GM18870 (cell line): ENCODE measurements at regions not wholly inside any gene's neighbourhood (a gene's known extent, or its start where the extent isn't known, plus 50 kb on each side); places are given as distances from the start of the nearest gene placed in this dataset.
"Not testable (repeated sequence)": the region's sequence is repeated elsewhere in the genome, so short reads cannot be mapped to it uniquely, and the experiment has no call there.

ENCODE experiments used
- ATAC-seq: cut with Tn5 transposase; IDR thresholded peaks from one replicate; pipeline ENCODE4 v1.9.1; 2021; ENCODE audit warnings: moderate library complexity; ENCODE audit not compliant: unreplicated experiment

DNA sequence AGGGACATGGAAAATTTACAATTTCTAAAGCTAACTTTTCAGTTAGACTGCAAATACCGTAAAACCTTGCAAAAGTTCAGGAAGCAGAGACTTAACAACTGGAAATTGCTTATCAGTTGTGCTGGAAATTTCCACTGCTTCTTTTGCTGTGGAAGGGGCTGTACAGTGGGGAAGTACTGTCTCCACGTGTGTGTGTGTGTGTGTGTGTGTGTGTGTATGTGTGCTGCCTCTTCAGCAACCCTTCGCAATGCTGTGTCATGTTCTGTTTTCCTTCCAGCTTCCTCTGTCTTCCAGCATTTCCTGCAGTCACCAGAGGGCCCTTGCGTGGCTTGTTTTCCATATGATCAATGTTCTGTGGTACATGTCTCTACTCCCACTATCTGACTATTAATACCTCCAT lies 87.5 kb upstream of the RANBP3L start:
- ATAC-seq: no peak

DNA sequence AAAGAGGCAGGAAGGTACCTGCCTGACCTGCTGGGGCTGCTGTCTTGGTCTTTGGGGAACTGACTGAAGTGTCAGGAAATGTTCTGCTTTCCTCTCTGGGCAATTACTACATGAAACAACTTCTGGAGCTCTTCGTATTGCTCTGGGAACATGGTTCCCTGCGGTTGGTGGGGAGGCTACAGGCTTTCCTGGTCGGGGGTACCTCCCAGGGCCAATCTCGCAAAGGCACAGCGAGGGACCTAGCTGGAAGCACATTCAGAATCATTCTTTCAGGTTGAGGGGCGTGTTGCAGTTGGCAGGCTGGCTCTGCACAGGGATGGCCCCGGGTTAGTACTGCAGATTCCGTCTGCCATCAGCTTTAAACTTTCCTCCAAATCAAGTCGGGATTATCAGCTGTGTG lies 88.9 kb upstream of the RANBP3L start:
- no peak for ATAC-seq

DNA sequence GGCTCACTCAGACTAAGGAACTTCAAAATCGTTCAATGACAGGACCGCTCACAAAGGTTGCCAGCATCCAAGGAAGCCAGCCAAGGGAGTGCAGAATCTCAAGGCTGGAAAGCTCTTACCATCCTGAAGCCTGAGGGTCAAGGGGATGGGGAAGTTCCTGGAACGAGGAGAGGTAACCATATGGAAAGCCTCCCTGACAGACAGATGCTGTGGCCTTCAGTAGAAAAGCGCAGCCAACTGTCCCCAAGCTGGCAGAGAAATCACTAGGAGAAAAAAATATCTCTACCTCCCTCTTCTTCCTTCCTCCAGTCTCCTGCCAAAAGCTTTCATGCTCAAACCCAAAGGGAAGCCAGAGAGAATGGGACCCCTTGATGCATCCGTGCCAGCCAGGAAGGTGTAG lies 90.5 kb upstream of the RANBP3L start:
- ATAC-seq: no peak

DNA sequence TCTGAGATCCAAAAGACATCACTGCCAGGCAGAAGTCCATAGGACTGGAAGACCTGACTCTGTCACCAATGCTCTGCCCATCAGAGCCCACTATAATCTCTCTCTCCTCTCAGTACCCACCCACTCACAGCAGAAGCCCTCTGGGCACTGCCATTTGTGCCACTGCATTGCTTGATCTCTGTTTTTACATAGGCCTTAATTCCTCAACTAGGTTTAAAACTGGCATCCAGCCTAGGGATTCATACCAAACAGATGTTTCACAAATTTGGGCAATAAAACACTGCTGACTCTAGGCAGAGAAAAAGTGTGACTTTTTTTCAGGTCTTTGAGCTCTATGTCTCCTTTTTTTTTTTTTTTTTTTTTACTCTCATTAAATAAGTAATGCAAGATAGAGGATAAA lies 91.1 kb upstream of the RANBP3L start:
- ATAC-seq: no peak

DNA sequence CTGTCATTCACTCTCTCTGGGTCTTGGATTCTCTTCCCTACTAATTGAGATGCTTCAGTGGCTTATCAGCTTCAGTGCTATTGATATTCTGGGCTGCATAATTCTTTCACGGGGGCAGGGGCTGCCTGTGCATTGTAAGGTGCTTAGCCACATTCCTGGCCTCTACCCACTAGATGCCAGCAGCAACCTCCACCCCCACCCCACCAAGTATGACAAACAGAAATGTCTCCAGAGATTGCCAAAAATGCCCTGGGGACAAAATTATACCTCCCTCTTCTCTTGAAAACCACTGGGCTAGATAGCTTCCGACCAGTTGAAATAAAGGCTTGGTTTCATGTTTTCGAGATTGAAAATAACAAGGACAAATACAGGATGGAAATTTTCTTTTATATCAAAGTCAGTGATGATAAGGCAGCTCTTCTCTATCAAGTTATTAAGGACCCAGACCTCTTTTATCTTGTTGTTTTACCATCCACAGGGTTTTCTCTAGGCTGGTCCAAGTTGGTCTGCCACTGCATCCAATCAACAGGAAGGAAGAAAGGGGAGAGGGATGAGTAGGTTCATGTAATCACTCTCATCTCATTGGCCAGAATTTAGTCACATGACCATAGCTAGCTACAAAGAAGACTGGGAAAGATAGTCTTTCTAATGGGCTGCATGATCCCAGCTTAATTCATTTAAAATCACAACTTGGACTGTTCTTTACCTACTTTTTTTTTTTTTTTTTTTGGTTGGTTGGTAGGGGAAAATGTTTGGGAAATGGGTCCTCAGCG lies 92.1 kb upstream of the RANBP3L start:
- no peak for ATAC-seq

DNA sequence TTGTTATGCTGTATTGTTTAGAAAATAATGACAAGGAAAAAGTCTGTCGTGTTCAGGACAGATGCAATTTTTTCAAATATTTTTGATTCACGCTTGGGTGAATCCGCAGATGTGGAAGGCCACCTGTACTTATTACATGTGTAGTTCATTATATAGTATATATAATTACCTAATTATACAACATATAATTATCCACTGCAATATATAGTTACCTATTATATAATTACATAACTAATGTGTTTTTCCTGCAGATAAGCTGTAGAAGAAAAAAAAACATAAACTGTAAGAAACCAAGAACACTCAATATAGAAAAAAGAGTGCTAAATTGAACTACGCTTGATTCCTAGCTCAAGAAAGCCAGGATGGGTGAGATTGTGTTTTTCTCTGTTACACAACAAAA lies 93.6 kb upstream of the RANBP3L start:
- no peak for ATAC-seq

DNA sequence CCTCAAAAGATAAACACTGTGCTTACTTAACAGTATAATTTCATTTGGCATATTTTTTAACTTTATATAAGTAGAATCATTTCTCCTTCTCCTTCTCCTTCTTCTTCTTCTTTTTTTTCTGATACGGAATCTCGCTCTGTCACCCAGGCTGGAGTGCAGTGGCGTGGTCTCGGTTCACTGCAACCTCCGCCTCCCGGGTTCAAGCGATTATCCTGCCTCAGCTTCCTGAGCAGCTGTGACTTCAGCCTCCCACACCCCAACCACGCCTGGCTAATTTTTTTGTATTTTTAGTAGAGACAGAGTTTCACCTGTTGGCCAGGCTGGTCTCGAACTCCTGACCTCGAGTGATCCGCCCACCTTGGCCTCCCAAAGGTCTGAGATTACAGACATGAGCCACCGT lies 94.2 kb upstream of the RANBP3L start:
- not testable (repeated sequence) for ATAC-seq

DNA sequence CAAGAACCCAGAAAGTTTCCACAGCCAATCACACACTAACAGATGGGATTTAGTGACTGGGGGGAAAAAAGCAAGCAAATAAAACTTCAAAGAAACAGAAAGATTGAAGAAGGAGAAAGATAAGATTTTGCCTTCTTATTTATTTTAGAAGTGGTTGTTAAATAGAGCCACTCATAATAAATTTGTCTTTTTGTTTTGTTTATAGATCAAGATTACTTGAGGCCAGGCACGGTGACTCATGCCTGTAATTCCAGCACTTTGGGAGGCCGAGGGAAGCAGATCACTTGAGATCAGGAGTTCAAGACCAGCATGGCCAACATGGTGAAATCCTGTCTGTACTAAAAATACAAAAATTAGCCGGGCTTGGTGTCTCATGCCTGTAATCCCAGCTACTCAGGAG lies 94.9 kb upstream of the RANBP3L start:
- ATAC-seq: no peak

DNA sequence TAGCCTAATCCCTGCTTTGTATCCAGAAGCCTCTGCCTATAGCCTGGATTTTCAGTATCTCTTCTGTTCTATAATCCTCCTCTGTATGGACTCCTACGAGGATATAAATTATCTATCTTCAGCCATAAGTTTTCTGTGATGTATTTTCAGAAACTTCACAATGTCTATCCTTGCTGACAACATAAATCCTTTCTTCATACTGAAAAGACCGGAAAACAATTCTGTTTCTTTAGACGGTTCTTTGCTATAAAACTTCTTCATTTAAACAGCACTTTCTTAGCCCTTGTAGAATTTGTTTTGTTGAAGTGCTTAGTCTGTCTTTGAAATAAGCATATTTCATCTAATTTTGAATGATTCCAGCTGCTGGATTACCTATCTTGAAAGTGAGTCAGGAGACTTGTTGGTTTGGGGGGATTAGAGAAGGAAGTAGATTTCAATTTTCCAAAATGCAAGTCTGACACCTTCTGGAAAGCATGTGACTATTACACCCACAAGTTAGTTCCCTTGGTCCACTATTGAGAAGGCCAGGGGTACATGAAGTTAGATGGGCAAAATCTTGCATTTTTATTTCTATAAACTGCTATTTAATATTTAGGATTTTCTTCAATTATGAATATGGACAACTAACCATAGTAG lies 96.3 kb upstream of the RANBP3L start:
- no peak for ATAC-seq

DNA sequence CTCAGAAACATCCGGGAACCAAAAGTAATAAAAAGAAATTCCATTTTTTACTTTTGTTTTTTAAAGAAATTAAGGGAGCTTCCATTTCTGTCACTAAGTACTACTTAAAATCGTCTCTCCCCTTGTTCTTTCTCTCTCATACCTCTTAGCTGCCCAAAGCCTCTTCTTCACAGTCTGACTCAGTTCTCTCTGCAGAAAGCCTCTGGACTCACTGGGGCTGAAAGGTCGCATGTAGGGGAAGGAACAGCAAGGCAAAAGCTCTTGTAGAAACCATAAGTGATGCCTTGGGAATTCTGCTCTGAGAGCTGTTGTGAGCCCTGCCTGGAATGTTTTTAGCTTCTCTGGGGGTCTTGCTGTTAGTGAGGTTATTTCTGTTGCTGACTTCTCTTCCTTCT lies 100.8 kb upstream of the RANBP3L start:
- no peak for ATAC-seq

DNA sequence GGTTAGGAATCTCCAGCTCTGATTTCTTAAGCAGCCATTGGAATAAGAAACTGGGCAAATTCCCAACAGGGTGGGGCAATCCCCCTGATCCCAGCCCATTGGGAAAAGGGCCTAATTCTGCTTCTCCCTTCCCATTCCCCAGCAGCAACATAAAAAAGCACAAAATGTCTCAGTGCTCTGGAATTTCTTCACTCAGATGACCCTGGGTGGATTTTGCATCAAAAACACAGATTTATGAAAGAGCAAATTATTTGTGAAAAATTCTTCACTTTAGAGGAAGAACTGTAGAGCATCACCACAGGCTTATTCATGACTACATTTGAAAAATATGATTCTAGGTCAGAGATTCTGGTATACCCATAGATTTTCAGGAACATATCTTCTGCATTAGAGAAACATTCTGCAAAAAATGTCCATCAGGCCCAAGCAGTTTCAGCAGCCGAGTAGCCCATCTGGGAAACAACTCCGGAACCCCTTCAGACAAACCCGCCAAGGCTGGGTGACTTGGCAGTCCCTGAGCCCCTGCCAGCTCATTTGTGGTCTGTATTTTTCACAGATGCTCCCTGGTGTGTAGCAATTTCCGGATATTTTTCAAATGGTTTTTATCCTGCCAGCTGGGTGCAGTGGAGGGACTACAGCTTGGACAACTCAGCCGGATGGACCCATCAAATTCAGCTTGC lies 102.1 kb upstream of the RANBP3L start:
- ATAC-seq: no peak

DNA sequence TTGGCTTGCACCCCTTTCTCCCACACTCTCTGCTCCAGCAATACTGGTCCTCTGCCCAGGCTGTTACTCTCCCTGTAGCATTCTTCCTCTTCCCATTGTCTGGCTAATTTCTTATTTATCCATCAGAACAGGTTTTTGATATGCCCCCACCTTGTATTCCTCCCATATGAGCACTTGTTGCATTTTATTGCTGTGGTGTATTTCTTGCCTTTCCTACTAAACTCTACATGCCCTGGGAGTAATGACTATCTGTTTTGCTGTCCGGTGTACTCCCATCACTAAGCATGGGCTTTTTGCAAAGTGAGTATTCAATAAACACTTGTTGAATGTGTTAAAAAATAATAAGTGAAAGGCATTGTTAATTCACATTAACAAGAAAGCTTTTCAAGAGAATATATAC lies 104.3 kb upstream of the RANBP3L start:
- no peak for ATAC-seq

DNA sequence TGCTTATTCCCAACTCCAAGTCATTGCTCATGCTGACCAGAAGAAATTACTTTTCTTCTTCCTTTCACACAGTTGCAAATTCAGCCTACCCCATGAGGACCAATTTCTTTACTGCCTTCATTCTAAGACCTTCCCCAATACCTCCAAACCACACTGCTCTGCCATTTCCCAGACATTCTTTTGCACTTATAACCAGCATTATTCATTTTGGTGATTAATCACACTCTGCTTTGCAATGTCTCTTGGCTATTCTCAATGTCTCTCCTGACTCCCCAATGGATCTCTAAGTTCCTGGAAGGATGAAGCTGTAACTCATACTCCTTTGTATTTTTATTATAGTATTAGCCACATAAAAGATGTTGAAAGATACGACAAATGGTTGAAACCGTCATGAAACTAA lies 105.7 kb upstream of the RANBP3L start:
- no peak for ATAC-seq

DNA sequence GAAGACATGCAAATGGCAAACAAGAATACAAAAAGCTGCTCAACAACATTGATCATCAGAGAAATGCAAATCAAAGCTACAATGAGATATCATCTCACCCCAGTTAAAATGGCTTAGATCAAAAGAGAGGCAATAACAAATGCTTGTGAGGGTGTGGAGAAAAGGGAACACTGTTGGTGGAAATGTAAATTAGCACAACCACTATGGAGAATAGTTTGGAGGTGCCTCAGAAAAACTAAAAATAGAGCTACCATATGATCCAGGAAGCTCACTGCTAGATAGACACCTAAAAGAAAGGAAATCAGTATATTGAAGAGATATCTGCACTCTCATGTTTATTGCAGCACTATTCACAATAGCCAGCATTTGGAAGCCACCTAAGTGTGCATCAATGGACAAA lies 108.0 kb upstream of the RANBP3L start:
- not testable (repeated sequence) for ATAC-seq

DNA sequence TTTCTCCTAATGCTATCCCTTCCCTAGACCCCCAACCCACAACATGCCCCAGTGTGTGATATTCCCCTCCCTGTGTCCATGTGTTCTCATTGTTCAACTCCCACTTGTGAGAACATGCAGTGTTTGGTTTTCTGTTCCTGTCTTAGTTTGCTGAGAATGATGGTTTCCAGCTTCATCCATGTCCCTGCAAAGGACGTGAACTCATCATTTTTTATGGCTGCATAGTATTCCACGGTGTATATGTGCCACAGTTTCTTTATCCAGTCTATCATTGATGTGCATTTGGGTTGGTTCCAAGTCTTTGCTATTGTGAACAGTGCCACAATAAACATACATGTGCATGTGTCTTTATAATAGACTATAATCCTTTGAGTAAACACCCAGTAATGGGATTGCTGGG lies 109.0 kb upstream of the RANBP3L start:
- ATAC-seq: not testable (repeated sequence)

DNA sequence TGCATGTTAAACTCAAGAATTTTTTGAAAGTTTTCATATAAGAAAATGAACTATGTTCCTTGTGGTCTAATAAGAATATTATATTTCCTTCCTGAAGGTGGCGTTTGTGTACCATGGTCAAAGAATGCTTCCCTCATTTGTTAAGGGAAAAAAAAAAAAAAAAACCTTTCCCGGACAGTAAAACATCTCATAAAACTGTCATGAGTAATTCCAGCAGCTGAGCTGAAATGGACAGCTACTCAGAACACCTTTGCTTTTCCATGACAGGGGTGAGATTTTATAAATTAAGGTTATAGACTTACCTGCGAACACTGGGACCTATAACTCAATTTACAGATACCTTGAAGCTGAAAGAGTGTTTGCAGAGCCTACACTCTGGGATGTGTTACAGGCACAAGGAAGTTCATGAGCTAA lies 113.2 kb upstream of the RANBP3L start:
- no peak for ATAC-seq

DNA sequence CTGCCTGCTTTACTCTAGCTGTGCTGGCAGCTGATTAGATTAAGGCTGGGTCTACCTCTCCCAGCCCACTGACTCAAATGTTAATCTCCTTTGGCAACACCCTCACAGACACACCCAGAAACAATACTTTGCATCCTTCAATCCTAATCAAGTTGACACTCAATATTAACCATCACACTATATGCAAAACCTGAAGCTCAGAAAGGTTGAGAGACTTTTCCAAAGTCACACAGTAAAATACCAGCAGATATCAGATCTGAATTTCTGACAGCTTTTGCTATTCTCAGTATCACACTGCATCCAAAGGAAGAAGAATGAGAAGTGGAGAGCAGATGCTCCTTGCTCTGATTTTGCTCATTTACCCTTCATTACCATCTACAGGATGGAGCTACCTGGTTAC lies 114.9 kb upstream of the RANBP3L start:
- no peak for ATAC-seq

DNA sequence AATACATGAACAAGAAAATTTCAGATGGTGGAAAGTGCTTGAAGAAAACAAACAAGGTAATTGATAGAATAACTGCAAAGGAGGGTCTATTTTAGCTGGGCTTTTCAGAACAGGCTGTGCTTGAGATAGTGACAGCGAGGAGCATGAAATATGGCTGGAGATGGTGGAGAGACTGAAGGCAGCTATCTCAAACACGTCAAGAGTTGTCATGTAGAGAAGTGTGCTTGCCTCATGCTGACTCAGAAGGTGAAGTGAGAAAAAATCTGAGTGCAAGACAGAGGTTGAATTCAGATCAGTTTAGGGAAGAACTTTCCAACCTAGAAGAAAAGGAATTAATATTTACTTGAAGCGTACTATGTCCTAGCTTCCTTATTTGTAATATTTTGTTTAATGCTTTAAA lies 115.5 kb upstream of the RANBP3L start:
- no peak for ATAC-seq

DNA sequence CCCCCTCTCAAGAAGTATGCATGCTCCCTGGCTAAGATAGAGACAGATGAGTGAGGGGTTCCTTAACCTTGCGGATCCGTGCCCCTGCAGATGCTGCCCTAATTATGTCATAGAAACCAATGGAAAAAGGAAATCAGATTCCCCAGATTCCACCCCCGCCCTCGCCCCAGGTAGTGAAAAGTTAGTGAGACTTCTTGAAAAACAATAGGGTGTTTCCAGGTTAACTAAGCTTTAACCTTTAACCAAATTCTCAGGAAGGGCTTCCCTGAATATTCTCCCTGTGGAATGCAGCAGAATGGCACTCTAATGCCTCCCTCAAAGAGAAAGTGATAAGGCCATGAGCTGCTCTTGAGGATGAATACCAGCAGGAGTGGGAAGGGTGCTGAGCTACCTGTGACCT lies 116.0 kb upstream of the RANBP3L start:
- ATAC-seq: no peak

DNA sequence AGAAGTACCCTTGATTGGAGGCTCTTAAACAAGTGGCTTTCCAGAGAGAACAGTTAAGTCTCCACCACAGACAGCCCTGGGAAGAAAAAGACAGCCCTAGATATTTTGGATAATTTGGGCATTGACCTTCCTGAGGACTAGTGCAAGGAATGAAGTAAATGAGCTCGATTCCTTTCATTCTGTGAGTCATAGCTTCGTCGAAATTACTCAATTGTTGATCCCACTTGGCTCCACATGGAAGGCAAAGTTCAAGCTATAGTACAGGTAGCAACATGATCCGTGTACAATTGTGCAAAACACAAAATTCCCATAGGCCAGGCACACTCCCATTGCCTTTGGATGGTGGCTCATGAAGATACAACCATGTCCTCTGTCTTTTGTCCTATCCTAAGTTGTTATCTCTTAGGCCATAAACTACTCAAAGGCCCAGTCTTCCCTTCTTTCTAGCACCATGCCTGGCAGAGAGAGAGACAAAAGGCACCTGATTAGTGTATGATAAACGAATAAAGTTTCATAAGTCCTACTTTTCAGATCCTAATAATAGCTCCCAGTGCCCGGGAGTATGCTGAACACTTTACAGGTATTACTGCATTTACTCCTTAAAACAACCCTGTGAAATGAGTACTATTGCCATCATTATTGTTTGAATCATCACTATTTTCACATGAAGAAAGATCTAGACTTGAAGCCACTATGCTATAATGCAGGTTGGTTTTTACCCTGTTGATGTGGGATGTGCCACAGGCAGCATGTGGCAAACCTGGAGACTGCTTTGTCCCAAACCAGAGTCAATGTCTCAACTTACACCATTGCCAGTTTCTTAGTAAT lies 116.7 kb upstream of the RANBP3L start:
- no peak for ATAC-seq

DNA sequence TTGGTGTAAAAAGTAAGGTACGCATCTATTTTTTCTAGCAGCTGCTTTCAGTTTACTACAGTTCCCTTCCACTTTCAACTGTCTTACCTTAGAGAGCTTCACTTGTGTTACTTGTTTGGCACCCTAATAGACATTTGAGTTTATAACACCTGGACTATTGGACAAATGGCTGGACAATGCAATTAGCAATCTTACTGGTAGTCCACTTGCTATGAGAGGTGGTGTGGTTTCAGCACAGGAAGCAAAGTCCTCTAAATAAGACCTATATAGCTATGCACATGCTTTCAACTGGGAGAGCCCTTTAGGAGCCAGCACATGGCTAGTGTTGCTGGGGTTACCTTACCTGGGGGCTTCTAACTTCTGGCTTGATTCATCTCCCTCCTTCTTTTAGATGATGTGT lies 119.6 kb upstream of the RANBP3L start:
- no peak for ATAC-seq
